HUDEP-2 (cell line): ENCODE measurements at regions not wholly inside any gene's neighbourhood (a gene's known extent, or its start where the extent isn't known, plus 50 kb on each side); places are given as distances from the start of the nearest gene placed in this dataset.
"Not testable (repeated sequence)": the region's sequence is repeated elsewhere in the genome, so short reads cannot be mapped to it uniquely, and the experiment has no call there.

Experiments used
- DNase-seq, 76 experiments: peaks; one replicate each; lab custom pipeline; 2025; ENCODE audit not compliant: unreplicated experiment in 76 of 76; lab: John Stamatoyannopoulos, UW

DNA sequence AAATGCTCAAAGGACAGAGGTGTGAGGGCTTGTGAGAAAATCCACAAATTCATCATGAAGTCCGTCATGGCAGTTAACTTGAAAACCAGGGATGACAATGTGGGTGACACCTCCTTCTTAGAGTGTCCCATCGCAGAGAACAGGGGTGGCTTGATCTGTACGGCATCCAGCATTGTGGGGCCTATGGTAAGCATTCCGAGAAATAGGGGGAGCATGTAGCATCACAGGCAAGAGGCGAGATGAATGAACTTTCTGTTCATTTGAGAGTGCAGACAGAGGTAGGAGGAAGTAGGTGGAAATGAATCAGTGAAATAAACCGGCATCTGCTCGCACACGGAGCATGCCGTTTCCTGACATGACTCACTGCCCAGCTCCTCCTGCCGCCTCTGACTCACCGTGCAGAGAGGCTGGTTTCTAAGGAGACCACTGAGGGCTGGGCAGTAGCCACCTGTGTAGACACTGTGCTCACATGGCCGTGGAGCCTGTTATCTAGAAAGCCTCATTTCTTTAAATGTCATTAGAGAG lies 339.0 kb downstream of the RFC3 start:
- DNase-seq, result peak in 2 of 76 experiments; percentile 2

GRCh38 chr13:34159946-34160345 lies 342.0 kb downstream of the RFC3 start:
- no peak for DNase-seq

DNA sequence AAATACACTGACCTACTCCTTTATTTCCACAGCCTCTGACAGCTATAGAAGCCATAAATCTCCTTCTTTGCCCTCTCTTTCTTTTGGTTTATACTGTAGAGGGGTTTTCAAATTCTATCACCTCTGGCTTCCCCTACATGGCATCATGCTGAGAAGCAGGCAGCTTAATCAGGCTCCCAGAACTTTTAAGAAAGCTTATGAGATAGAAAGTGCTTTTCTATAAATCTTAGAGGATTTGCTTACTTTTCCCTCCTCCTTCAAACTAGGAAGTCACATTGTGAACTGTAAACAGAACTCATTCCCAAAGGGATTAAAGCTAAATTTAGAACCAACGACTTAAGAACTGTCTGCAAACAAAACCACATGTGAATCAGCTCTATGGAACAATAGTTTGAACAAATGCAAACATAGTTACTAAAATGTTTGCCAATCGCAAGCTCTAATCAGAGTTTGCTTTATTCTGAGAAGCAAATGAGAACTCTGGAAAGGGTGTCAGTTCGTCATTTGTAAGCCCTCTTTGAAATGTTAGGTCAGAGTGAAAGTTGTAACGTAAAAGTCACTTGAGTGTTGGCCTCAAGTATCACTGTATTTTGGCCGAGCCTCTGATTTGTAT lies 344.1 kb downstream of the RFC3 start:
- no peak for DNase-seq

GRCh38 chr13:34162544-34162933 lies 344.6 kb downstream of the RFC3 start:
- DNase-seq, result no peak

DNA sequence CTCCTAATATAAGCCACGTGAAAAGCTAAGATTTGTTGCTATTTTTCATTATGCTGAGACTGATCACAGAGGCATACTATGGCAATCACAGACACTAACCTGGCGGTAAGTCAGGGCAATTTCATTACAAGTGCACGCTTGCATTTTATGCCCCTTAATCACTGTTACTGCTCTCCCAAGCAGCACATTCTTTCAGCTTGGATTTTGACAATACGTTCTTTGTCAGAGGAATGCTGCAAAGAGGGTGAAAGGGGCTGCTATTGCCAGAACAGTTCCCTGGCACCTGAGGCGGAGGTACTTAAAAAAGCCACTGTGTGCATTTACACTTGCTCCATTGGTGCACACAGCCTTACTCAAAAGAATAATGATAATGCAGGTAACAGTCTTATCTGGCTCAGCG lies 346.6 kb downstream of the RFC3 start:
- DNase-seq, result no peak

DNA sequence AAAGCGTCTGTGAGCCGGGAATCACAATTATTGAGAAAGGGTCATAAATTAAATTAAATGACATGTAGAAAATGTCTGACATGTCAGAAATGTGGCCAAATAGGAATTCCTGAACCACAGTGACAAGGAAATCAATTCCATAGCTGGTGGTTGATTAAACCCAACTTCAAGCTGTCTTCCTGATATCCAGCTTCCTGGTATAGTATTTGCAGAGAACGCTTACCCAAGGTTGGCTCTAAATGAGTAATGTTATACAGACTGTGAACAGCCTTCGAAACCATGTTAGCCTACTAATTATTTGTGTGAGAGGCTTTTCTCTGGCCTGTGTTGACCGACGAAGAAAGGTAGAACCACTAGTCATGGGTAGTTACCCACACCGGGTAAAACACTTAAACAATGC lies 347.2 kb downstream of the RFC3 start:
- no peak for DNase-seq

GRCh38 chr13:34166406-34166805 lies 348.5 kb downstream of the RFC3 start:
- no peak for DNase-seq

DNA sequence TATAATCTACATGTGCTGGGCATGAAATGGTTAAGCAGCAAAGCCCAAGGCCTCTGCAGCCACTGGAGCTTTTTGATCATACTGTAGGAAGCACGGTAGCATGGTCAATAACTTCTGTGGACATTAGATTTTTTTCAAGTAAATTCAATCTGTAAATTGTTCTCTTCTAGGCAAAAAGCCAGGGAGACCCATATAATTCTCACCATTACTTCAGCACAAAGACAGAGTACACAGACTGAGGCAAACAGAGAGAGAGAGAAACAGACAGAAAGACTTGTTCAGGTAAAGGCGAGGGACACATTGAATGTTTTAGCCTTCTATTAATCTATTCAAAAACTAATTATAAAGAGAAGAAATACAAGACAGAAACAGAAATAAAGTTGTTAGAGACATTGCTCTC lies 349.4 kb downstream of the RFC3 start:
- DNase-seq, result no peak

DNA sequence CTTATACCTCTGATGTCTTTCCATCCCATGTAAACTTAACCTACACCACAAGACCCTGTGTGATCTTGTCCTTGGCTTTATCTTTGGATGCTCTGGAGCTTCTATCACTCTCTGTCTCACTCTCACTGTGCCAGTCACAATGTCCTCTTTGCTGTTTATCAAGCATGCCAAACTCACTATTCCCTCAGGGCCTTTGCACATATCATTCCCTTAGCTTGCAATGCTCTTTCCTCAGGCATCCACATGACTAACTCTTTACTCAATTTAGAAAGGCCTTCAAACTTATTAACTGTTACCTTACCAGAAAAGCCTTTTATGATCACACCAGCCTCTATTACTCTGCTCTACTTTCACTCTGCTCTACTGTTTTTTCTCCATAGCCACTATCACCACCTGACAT lies 354.1 kb downstream of the RFC3 start:
- DNase-seq, result no peak

DNA sequence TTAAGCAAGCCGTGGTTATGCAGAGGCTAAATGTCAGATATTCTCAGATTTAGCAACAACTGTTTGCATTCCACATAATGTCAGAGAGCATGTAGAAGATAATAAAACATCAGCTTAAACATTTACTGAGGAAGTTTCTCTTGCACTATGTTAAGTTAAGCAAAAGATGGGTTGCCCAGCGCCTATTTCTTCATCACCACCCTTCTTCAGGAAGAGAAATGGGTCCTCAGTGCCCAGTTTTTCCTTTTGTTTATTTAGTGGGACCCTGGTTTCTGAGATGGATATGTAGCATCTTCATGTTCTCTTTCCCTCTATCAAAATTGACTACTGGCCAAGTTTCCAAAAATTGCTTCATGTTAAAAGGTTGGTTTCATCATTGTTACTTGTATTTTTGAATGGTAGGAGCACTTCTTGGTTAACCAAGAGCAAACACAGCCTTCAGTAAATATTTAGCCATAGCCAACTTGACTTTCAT lies 356.8 kb downstream of the RFC3 start:
- DNase-seq, result no peak

DNA sequence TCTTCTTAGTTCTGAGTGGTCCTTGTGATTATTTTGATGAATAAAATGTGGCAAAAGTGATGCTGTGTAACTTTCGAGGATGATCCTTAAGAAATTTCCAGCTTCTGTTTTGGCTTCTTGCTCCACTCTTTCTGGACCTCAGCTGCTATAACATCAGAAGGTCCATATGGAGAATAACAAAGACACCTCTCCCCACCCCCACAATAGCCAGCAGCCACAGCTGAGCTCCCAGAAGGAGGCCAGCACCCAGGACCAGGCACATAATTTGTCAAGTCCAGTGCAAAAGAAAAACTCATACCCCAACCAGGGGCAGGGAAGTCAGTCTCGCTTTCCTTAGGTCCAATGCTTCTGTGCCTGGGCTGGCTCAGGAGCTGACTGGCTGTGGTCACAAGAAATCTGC lies 357.6 kb downstream of the RFC3 start:
- no peak for DNase-seq

DNA sequence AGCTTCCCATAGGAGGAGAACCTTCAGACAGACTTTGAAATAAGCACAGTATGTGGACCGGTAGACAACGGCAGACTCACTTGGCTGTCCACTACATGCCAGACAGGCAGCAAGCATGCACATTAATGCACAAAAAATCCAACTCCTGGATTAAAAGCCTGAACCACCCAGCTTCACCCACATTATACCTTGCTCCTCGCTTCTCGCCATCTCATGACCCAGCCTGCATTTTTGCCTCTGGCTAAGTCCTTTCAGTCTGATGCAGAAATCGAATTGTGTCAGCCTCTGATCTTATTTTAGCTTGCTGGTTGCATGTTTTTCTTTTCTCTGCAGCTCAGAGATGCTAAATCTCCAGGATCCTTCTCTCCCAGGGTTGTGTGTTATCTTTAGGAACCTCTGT lies 358.7 kb downstream of the RFC3 start:
- DNase-seq, result no peak

- DNase-seq, result no peak
These were observed 361.5 kb downstream of the RFC3 start for GRCh38 chr13:34179481-34179880.

GRCh38 chr13:34179927-34180326 lies 362.0 kb downstream of the RFC3 start:
- no peak for DNase-seq

- not testable (repeated sequence) for DNase-seq
These were observed 363.3 kb downstream of the RFC3 start for GRCh38 chr13:34181256-34181655.

- no peak for DNase-seq
These were observed 372.0 kb downstream of the RFC3 start for GRCh38 chr13:34189946-34190345.

GRCh38 chr13:34201050-34201913 lies 383.3 kb downstream of the RFC3 start:
- no peak for DNase-seq

- no peak for DNase-seq
These were observed 389.4 kb downstream of the RFC3 start for GRCh38 chr13:34207334-34207733.

DNA sequence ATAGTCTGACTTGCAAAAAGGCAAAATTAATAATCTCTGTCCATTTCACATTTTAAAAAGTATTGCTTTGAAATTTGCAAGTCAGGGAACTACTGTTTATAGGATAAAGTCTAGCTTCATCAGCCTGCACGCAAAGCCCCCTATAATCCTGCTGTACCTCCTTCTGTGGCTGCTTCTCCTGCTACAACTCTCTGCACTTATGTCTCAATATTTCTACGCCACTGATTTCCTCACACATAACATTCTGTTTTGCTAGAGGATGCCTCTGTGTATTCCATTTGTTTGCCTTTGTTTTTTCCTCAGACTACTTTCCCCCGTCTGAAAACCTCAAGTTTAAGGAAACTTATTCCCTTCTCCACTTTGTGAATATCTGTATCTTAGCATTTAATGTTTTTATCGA lies 389.9 kb downstream of the RFC3 start:
- DNase-seq, result no peak

- DNase-seq, result no peak
These were observed 390.4 kb downstream of the RFC3 start for GRCh38 chr13:34208336-34208735.

DNA sequence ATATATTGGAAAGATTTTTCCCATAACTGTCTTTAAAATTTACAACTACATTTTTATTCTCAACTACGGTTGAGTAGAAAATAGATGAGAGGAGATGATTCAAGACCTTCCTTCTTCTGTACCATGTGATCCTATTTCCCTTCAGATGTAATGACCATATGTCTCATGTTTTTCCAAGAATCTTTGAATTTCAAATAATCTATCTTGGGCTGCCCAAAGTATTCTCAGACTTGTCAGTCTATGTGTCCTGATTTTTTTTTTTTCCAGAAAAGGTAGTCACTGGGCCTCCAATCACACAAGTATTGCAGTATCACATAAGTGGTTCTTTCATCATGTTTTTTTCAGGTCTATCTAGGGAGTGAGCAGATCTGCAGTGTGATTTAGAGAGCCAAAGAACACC lies 392.4 kb downstream of the RFC3 start:
- DNase-seq, result no peak

DNA sequence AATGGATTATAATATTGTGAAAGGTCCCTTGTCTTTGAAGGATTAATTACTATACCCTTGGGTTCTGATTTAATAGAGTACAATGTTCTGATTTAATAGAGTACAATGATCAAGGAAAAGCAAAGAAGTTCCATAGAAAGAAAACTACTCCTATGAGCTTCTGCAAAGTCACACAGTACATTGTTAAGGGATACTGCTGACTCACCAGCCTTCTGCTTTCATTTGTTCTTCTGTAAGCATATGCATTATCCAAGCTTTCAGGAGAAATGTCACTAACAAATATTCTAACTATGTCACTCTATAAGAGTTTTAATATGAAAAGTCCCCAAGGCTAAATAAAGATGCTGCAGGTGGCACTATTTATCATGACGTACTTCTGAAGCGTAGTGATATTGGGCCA lies 396.7 kb downstream of the RFC3 start:
- no peak for DNase-seq
